ENCODE measurements at regions not wholly inside any gene's neighbourhood (a gene's known extent, or its start where the extent isn't known, plus 50 kb on each side); places are given as distances from the start of the nearest gene placed in this dataset.

GRCh38 chr1:68365709-68366382 is 83.9 kb downstream of the RPE65 start:
- 94% methylated on average over 1 of the region's 1 CpG for WGBS, 2 experiments (ENCODE audit: low coverage in 1 of 2, low lambda C conversion rate in 2 of 2, missing lambda C conversion rate in 2 of 2)
- Histone ChIP-seq H3K9me2 (ENCODE audit: insufficient read depth) (no peaks in the 10 kb centered on the region), H3K9ac (no peak overlapping the region), H3K79me2 (ENCODE audit: insufficient read depth) (no peaks in the 10 kb centered on the region), H3K9me3 (ENCODE audit: low read depth) (no peaks in the 10 kb centered on the region), H4K20me1 (ENCODE audit: insufficient read depth) (no peaks in the 10 kb centered on the region), H3K4me2 (ENCODE audit: unreplicated experiment) (no peak overlapping the region), H2AFZ (no peak overlapping the region), H3K4me3 (no peak overlapping the region), H3K27ac (no peak overlapping the region), H3K36me3 (ENCODE audit: low read depth) (no peaks in the 10 kb centered on the region), H3K27me3 (replicated peaks; ENCODE audit: insufficient read depth) (no peaks in the 10 kb centered on the region), H3K4me1 (ENCODE audit: insufficient read depth) (no peaks in the 10 kb centered on the region), H3F3A (ENCODE audit: insufficient read depth) (no peaks in the 10 kb centered on the region)
- in situ Hi-C loops (cut with MboI): no loop called here
- TF ChIP-seq EZH2 (IDR thresholded peaks at IDR 0.05; ENCODE audit: insufficient read depth, poor library complexity, severe bottlenecking): no peak
- no peak for DNase-seq

- H3F3A ChIP-seq (ENCODE audit: insufficient read depth): no peaks in the 10 kb centered on the region
- no peaks in the 10 kb centered on the region for H4K20me1 ChIP-seq (ENCODE audit: insufficient read depth)
- H3K4me2 ChIP-seq (ENCODE audit: unreplicated experiment): no peak overlapping the region
- no peaks in the 10 kb centered on the region for H3K79me2 ChIP-seq (ENCODE audit: insufficient read depth)
- in situ Hi-C loops (cut with MboI): no loop called here
- H3K9me3 ChIP-seq (ENCODE audit: low read depth): no peaks in the 10 kb centered on the region
- H3K27ac ChIP-seq: no peak overlapping the region
- H3K4me1 ChIP-seq (ENCODE audit: insufficient read depth): peaks cover 9% of the 10 kb centered on the region; the same call in 1 of the 2 replicates
- no peaks in the 10 kb centered on the region for H3K27me3 ChIP-seq (replicated peaks; ENCODE audit: insufficient read depth)
- no peaks in the 10 kb centered on the region for H3K9me2 ChIP-seq (ENCODE audit: insufficient read depth)
- no peak overlapping the region for H2AFZ ChIP-seq
- TF ChIP-seq EZH2phosphoT487 (IDR thresholded peaks at IDR 0.05; ENCODE audit: insufficient read depth, low read depth) (no peak), EZH2 (IDR thresholded peaks at IDR 0.05; ENCODE audit: insufficient read depth, poor library complexity, severe bottlenecking) (no peak)
- DNase-seq: no peak
- no peak overlapping the region for H3K9ac ChIP-seq
- H3K36me3 ChIP-seq (ENCODE audit: low read depth): no peaks in the 10 kb centered on the region
- H3K4me3 ChIP-seq: no peak overlapping the region
Observed at GRCh38 chr1:68363339-68363738, 86.4 kb downstream of the RPE65 start.

GRCh38 chr1:68361346-68361910 is 88.3 kb downstream of the RPE65 start:
- no peaks in the 10 kb centered on the region for H3K36me3 ChIP-seq (ENCODE audit: low read depth)
- H3K4me2 ChIP-seq (ENCODE audit: unreplicated experiment): no peak overlapping the region
- H3K4me3 ChIP-seq: no peak overlapping the region
- H3F3A ChIP-seq (ENCODE audit: insufficient read depth): no peaks in the 10 kb centered on the region
- H2AFZ ChIP-seq: no peak overlapping the region
- TF ChIP-seq EZH2phosphoT487 (IDR thresholded peaks at IDR 0.05; ENCODE audit: insufficient read depth, low read depth): no peak
- no peak for TF ChIP-seq EZH2 (IDR thresholded peaks at IDR 0.05; ENCODE audit: insufficient read depth, poor library complexity, severe bottlenecking)
- no peak for DNase-seq
- H3K9me2 ChIP-seq (ENCODE audit: insufficient read depth): no peaks in the 10 kb centered on the region
- 51 to 52% methylated on average over 3 of the region's 3 CpGs for WGBS, 2 experiments (ENCODE audit: low coverage in 1 of 2, low lambda C conversion rate in 2 of 2, missing lambda C conversion rate in 2 of 2)
- no peak overlapping the region for H3K9ac ChIP-seq
- H3K79me2 ChIP-seq (ENCODE audit: insufficient read depth): no peaks in the 10 kb centered on the region
- no peaks in the 10 kb centered on the region for H3K9me3 ChIP-seq (ENCODE audit: low read depth)
- H3K27ac ChIP-seq: no peak overlapping the region
- H3K27me3 ChIP-seq (replicated peaks; ENCODE audit: insufficient read depth): no peaks in the 10 kb centered on the region
- no peaks in the 10 kb centered on the region for H4K20me1 ChIP-seq (ENCODE audit: insufficient read depth)
- peaks cover 11% of the 10 kb centered on the region; the same call in 1 of the 2 replicates for H3K4me1 ChIP-seq (ENCODE audit: insufficient read depth)
- in situ Hi-C loops (cut with MboI): no loop called here

GRCh38 chr1:68359045-68359444 is 90.7 kb downstream of the RPE65 start:
- no peaks in the 10 kb centered on the region for H3F3A ChIP-seq (ENCODE audit: insufficient read depth)
- H3K9me3 ChIP-seq (ENCODE audit: low read depth): no peaks in the 10 kb centered on the region
- H3K4me3 ChIP-seq: no peak overlapping the region
- no peaks in the 10 kb centered on the region for H3K79me2 ChIP-seq (ENCODE audit: insufficient read depth)
- H3K9ac ChIP-seq: no peak overlapping the region
- H3K27me3 ChIP-seq (replicated peaks; ENCODE audit: insufficient read depth): no peaks in the 10 kb centered on the region
- H3K4me1 ChIP-seq (ENCODE audit: insufficient read depth): peaks cover 11% of the 10 kb centered on the region; the same call in 1 of the 2 replicates
- DNase-seq: no peak
- 15 to 31% methylated on average over 2 of the region's 2 CpGs for WGBS, 2 experiments (ENCODE audit: low coverage in 1 of 2, low lambda C conversion rate in 2 of 2, missing lambda C conversion rate in 2 of 2)
- no peak overlapping the region for H2AFZ ChIP-seq
- H3K9me2 ChIP-seq (ENCODE audit: insufficient read depth): no peaks in the 10 kb centered on the region
- TF ChIP-seq EZH2phosphoT487 (IDR thresholded peaks at IDR 0.05; ENCODE audit: insufficient read depth, low read depth) (no peak), EZH2 (IDR thresholded peaks at IDR 0.05; ENCODE audit: insufficient read depth, poor library complexity, severe bottlenecking) (no peak)
- no peaks in the 10 kb centered on the region for H3K36me3 ChIP-seq (ENCODE audit: low read depth)
- H3K27ac ChIP-seq: no peak overlapping the region
- no peak overlapping the region for H3K4me2 ChIP-seq (ENCODE audit: unreplicated experiment)
- in situ Hi-C loops (cut with MboI): no loop called here
- no peaks in the 10 kb centered on the region for H4K20me1 ChIP-seq (ENCODE audit: insufficient read depth)
